KMS-11 (cell line): ENCODE measurements at regions not wholly inside any gene's neighbourhood (a gene's known extent, or its start where the extent isn't known, plus 50 kb on each side); places are given as distances from the start of the nearest gene placed in this dataset.

Experiments
- H2AFZ ChIP-seq: fragments of 200-600 bp; sonication (generic); 2 replicates; pipeline ENCODE4 v1.6.1; 2016; ENCODE audit warnings: antibody characterized with exemption, mixed run types, low read depth
- H3K27ac ChIP-seq: fragments of 200-600 bp; sonication (generic); 2 replicates; pipeline ENCODE4 v1.6.1; 2016; ENCODE audit warnings: mild to moderate bottlenecking, mixed run types
- H3K27me3 ChIP-seq: fragments of 200-600 bp; sonication (generic); 2 replicates; pipeline ENCODE4 v1.6.1; 2017; ENCODE audit warnings: mild to moderate bottlenecking, low read depth, mixed run types, moderate library complexity; ENCODE audit not compliant: insufficient read depth
- H3K36me3 ChIP-seq: fragments of 200-600 bp; sonication (generic); 2 replicates; pipeline ENCODE4 v1.6.1; 2017; ENCODE audit warnings: mild to moderate bottlenecking, mixed run types; ENCODE audit not compliant: insufficient read depth
- H3K4me1 ChIP-seq: fragments of 200-600 bp; sonication (generic); 2 replicates; pipeline ENCODE4 v1.6.1; 2016; ENCODE audit warnings: mild to moderate bottlenecking, low read depth, mixed run types; ENCODE audit not compliant: poor library complexity, severe bottlenecking
- H3K4me2 ChIP-seq: fragments of 200-600 bp; sonication (generic); 2 replicates; pipeline ENCODE4 v1.7.0; 2016; ENCODE audit warnings: mild to moderate bottlenecking, mixed run types
- H3K4me3 ChIP-seq: fragments of 200-600 bp; sonication (generic); IDR thresholded peaks from 2 replicates; pipeline ENCODE4 v1.6.1; 2017; ENCODE audit warnings: low read depth, low read length, mixed read lengths; ENCODE audit not compliant: insufficient read depth
- H3K79me2 ChIP-seq: fragments of 200-600 bp; sonication (generic); 2 replicates; pipeline ENCODE4 v1.6.1; 2016; ENCODE audit warnings: low read depth, mixed run types; ENCODE audit not compliant: insufficient read depth
- H3K9ac ChIP-seq: fragments of 200-600 bp; sonication (generic); 2 replicates; pipeline ENCODE4 v1.6.1; 2016; ENCODE audit warnings: mild to moderate bottlenecking, mixed run types
- H4K20me1 ChIP-seq: fragments of 200-600 bp; sonication (generic); 2 replicates; pipeline ENCODE4 v1.6.1; 2016; ENCODE audit warnings: mild to moderate bottlenecking, mixed run types; ENCODE audit not compliant: insufficient read depth
- TF ChIP-seq, protein P1 (sequence below): fragments of 200-600 bp; sonication (generic); conservative IDR thresholded peaks from 2 replicates; pipeline ENCODE4 v1.6.1; 2017; ENCODE audit warnings: low read depth, mild to moderate bottlenecking, antibody characterized with exemption, low read length, moderate library complexity, mixed read lengths

- Histone ChIP-seq H3K4me3 (no peak overlapping the region), H3K79me2 (no peaks in the 10 kb centered on the region), H3K36me3 (no peaks in the 10 kb centered on the region), H3K4me2 (peak overlapping the region; percentile 33; the same call in 1 of the 2 replicates), H2AFZ (no peak overlapping the region), H3K27ac (peak overlapping the region; percentile 97; the same call in 1 of the 2 replicates), H3K4me1 (peaks cover 42% of the 10 kb centered on the region), H3K9ac (no peak overlapping the region), H3K27me3 (no peaks in the 10 kb centered on the region), H4K20me1 (no peaks in the 10 kb centered on the region)
- TF ChIP-seq, protein P1, sequence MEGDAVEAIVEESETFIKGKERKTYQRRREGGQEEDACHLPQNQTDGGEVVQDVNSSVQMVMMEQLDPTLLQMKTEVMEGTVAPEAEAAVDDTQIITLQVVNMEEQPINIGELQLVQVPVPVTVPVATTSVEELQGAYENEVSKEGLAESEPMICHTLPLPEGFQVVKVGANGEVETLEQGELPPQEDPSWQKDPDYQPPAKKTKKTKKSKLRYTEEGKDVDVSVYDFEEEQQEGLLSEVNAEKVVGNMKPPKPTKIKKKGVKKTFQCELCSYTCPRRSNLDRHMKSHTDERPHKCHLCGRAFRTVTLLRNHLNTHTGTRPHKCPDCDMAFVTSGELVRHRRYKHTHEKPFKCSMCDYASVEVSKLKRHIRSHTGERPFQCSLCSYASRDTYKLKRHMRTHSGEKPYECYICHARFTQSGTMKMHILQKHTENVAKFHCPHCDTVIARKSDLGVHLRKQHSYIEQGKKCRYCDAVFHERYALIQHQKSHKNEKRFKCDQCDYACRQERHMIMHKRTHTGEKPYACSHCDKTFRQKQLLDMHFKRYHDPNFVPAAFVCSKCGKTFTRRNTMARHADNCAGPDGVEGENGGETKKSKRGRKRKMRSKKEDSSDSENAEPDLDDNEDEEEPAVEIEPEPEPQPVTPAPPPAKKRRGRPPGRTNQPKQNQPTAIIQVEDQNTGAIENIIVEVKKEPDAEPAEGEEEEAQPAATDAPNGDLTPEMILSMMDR: no peak
Observed at GRCh38 chr3:3587647-3587972, 211.6 kb upstream of the LRRN1 start.

- TF ChIP-seq, protein P1: no peak
- no peak overlapping the region for H3K27ac ChIP-seq
- H3K4me1 ChIP-seq: peaks cover 42% of the 10 kb centered on the region
- no peak overlapping the region for H3K4me3 ChIP-seq
- H3K9ac ChIP-seq: no peak overlapping the region
- no peaks in the 10 kb centered on the region for H3K36me3 ChIP-seq
- H3K79me2 ChIP-seq: no peaks in the 10 kb centered on the region
- no peak overlapping the region for H2AFZ ChIP-seq
- no peaks in the 10 kb centered on the region for H3K27me3 ChIP-seq
- H4K20me1 ChIP-seq: no peaks in the 10 kb centered on the region
- H3K4me2 ChIP-seq: no peak overlapping the region; the same call in 1 of the 2 replicates
Observed at GRCh38 chr3:3586843-3587646, 212.2 kb upstream of the LRRN1 start.

DNA sequence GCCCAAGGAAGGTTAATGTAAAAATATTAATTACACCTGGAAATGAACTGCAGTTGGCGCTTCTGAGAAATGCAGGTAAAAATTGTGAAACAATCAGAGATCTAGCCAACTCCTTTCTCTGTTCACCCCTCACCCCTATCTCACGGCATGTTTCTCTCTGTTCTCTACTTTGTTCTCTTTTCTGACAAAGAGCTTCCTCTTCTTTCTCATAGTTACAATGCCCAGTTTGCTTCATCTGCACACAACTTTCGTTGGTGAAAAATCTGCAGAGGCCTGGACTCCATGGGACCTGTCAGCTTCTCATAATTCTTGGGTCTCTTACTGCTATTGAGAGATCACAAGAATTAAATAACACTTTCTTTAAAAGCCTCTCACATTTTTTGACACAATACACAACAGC is 212.9 kb upstream of the LRRN1 start:
- Histone ChIP-seq H3K27me3 (no peaks in the 10 kb centered on the region), H3K4me1 (peaks cover 42% of the 10 kb centered on the region), H3K36me3 (no peaks in the 10 kb centered on the region), H3K79me2 (no peaks in the 10 kb centered on the region), H2AFZ (no peak overlapping the region), H3K9ac (no peak overlapping the region), H3K4me3 (no peak overlapping the region), H3K4me2 (no peak overlapping the region), H4K20me1 (no peaks in the 10 kb centered on the region), H3K27ac (no peak overlapping the region)
- TF ChIP-seq, protein P1: no peak

GRCh38 chr3:3579658-3580057 is 219.6 kb upstream of the LRRN1 start:
- Histone ChIP-seq H3K79me2 (no peaks in the 10 kb centered on the region), H2AFZ (no peak overlapping the region), H3K4me1 (no peaks in the 10 kb centered on the region), H3K27me3 (no peaks in the 10 kb centered on the region), H3K4me3 (no peak overlapping the region), H3K4me2 (no peak overlapping the region), H3K9ac (no peak overlapping the region), H4K20me1 (no peaks in the 10 kb centered on the region), H3K27ac (no peak overlapping the region), H3K36me3 (no peaks in the 10 kb centered on the region)
- TF ChIP-seq, protein P1: no peak
